Esophagus squamous epithelium (tissue), 5 donors: ENCODE measurements at regions not wholly inside any gene's neighbourhood (a gene's known extent, or its start where the extent isn't known, plus 50 kb on each side); places are given as distances from the start of the nearest gene placed in this dataset.

Experiments used
- DNase-seq: peaks from one replicate; lab custom pipeline; 2025; lab: John Stamatoyannopoulos, UW
- H3K27ac ChIP-seq, 4 donors: fragments of 200-600 bp; sonication (generic); one replicate each; pipeline ENCODE4 v1.5.1; 2016 to 2019; ENCODE audit warnings: mild to moderate bottlenecking in 1 of 4
- H3K27me3 ChIP-seq, 4 donors: fragments of 200-600 bp; sonication (generic); 1 replicate in 3 of 4; 2 replicates in 1 of 4; pipeline versions ENCODE4 v1.5.1 to v1.6.0; 2017 to 2021; ENCODE audit warnings: antibody characterized with exemption in 1 of 4
- H3K36me3 ChIP-seq, 3 donors: fragments of 200-600 bp; sonication (generic); one replicate each; pipeline ENCODE4 v1.5.1; 2016 to 2019
- H3K4me1 ChIP-seq, 3 donors: fragments of 200-600 bp; sonication (generic); one replicate each; pipeline ENCODE4 v1.5.1; 2017 to 2019
- H3K4me3 ChIP-seq, 4 donors: fragments of 200-600 bp; sonication (generic); 1 replicate in 3 of 4; 2 replicates in 1 of 4; pipeline ENCODE4 v1.5.1; 2016 to 2019; ENCODE audit warnings: mild to moderate bottlenecking in 2 of 4, moderate library complexity in 1 of 4
- H3K9me3 ChIP-seq, 3 donors: fragments of 200-600 bp; sonication (generic); one replicate each; pipeline ENCODE4 v1.5.1; 2016 to 2019
- POLR2A ChIP-seq, 4 donors: fragments of 450-650 bp; IDR thresholded peaks; one replicate each; pipeline ENCODE4 v1.6.1; 2017; ENCODE audit warnings: antibody characterized with exemption in 4 of 4, mild to moderate bottlenecking in 4 of 4, moderate library complexity in 3 of 4
- WGBS, 2 donors: methylation state at CpG; one replicate each; pipeline ENCODE4 v1.1.5; 2018; 5-methylcytosine and 5-hydroxymethylcytosine counted together
- intact Hi-C: fragments of 100-400 bp; cut with DNase I; formaldehyde crosslinking; loops from one replicate; pipeline ENCODE4 v1.15.0; 2022
- TF ChIP-seq, protein P1 (sequence below), 6 experiments: fragments of 450-650 bp in 4 of 6; fragments of 200-600 bp in 2 of 6; sonication (generic) in 2 of 6; IDR thresholded peaks; one replicate each; pipeline ENCODE4 v1.5.1; 2016 to 2019; ENCODE audit warnings: antibody characterized with exemption in 6 of 6, mild to moderate bottlenecking in 4 of 6, moderate library complexity in 4 of 6
- donor health status: DM: yes; HTN: yes; CAD: no.

DNA sequence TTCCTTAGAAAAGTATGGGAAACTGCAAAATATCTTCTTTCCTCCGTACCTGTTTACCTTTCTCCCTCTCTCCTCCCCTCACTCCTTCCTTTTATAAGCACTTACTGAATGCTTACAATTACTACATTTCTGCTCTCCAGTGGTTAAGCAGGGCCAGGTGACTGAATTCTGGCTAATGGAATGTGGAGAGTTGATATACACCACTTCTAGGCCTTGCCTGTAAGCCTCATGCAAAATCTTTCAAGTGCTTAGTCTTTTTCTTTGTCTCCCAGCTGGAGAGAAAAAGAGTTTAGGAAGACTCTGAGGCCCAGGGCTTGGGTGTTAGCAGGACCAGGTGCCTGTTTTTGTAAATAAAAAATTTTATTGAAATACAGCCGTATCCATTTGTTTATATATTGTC is 77.7 kb upstream of the CACNA1E start:
- 63 to 70% methylated on average over 2 of the region's 2 CpGs for WGBS, 2 donors
- DNase-seq, result no peak
- H3K9me3 ChIP-seq, result no peaks in the 10 kb centered on the region
- intact Hi-C loops, result no loop called here
- H3K4me1 ChIP-seq, result no peaks in the 10 kb centered on the region
- peaks cover 0 to 10% (median 0%) of the 10 kb centered on the region in 4 donors for H3K27me3 ChIP-seq
- TF ChIP-seq, protein P1, sequence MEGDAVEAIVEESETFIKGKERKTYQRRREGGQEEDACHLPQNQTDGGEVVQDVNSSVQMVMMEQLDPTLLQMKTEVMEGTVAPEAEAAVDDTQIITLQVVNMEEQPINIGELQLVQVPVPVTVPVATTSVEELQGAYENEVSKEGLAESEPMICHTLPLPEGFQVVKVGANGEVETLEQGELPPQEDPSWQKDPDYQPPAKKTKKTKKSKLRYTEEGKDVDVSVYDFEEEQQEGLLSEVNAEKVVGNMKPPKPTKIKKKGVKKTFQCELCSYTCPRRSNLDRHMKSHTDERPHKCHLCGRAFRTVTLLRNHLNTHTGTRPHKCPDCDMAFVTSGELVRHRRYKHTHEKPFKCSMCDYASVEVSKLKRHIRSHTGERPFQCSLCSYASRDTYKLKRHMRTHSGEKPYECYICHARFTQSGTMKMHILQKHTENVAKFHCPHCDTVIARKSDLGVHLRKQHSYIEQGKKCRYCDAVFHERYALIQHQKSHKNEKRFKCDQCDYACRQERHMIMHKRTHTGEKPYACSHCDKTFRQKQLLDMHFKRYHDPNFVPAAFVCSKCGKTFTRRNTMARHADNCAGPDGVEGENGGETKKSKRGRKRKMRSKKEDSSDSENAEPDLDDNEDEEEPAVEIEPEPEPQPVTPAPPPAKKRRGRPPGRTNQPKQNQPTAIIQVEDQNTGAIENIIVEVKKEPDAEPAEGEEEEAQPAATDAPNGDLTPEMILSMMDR (IDR thresholded peaks at IDR 0.05), result no peak
- no peak for TF ChIP-seq POLR2A (IDR thresholded peaks at IDR 0.05)
- no peak overlapping the region for H3K4me3 ChIP-seq
- H3K36me3 ChIP-seq, result no peaks in the 10 kb centered on the region
- H3K27ac ChIP-seq, result no peak overlapping the region

DNA sequence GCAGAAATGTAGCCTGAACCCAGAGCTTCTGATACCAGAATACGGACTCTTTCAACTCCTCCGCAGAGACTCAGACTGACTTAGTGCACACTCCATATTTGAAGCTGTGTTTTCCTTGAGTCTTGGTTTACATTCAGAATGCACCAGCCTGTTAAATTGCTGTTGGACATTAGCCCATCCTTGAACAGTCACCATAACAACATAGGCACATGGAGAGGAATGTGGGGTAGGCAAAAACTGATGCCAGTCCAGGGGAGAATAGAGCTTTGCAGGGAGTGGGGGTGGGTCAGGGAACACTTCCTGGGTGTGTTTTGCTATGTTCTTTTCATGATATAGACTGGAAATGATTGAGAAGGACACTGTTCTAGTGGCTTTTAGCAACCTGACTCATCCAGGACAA is 76.3 kb upstream of the CACNA1E start:
- 88 to 94% methylated on average over 2 of the region's 2 CpGs for WGBS, 2 donors
- H3K27me3 ChIP-seq, result peaks cover 0 to 16% (median 0%) of the 10 kb centered on the region in 4 donors
- TF ChIP-seq POLR2A (IDR thresholded peaks at IDR 0.05), result no peak
- TF ChIP-seq, protein P1 (IDR thresholded peaks at IDR 0.05), result no peak
- no peaks in the 10 kb centered on the region for H3K36me3 ChIP-seq
- no peaks in the 10 kb centered on the region for H3K4me1 ChIP-seq
- no peak overlapping the region for H3K4me3 ChIP-seq
- DNase-seq, result no peak
- H3K27ac ChIP-seq, result no peak overlapping the region
- intact Hi-C loops, result no loop called here
- no peaks in the 10 kb centered on the region for H3K9me3 ChIP-seq

- Histone ChIP-seq H3K9me3 (no peaks in the 10 kb centered on the region), H3K27ac (no peak overlapping the region), H3K4me1 (no peaks in the 10 kb centered on the region), H3K27me3 (peaks cover 0 to 16% (median 0%) of the 10 kb centered on the region in 4 donors), H3K36me3 (no peaks in the 10 kb centered on the region), H3K4me3 (no peak overlapping the region)
- 52 to 70% methylated on average over 7 of the region's 7 CpGs for WGBS, 2 donors
- intact Hi-C loops, result no loop called here
- DNase-seq, result no peak
- TF ChIP-seq, protein P1 (IDR thresholded peaks at IDR 0.05), result no peak
- no peak for TF ChIP-seq POLR2A (IDR thresholded peaks at IDR 0.05)
Measured at GRCh38 chr1:181409981-181410380, 73.3 kb upstream of the CACNA1E start.

DNA sequence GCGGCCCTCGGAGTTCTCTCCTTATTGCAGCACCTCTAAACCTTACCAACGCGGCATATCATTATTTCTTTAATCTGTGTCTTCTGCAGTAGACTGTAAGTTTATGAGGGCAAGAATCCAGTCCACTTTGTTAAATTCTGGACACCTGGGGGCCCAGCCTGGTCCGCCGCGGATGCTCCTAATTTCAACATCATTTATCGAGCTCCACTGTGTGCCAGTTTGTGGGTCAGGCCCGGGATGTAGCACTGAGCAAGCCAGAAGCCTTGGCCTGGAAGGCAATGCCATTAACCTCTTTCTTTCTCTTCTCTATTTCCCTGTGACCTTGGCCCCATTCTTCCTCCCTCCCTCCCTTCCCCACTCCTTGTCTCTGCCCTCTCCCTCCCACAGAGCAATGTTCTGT is 70.6 kb upstream of the CACNA1E start:
- WGBS, 2 donors, result 87 to 96% methylated on average over 9 of the region's 9 CpGs
- no peak for DNase-seq
- Histone ChIP-seq H3K27ac (no peak overlapping the region), H3K9me3 (no peaks in the 10 kb centered on the region), H3K4me1 (no peaks in the 10 kb centered on the region), H3K27me3 (peaks cover 0 to 28% (median 0%) of the 10 kb centered on the region in 4 donors), H3K4me3 (no peak overlapping the region), H3K36me3 (no peaks in the 10 kb centered on the region)
- no peak for TF ChIP-seq POLR2A (IDR thresholded peaks at IDR 0.05)
- TF ChIP-seq, protein P1 (IDR thresholded peaks at IDR 0.05), result no peak
- intact Hi-C loops, result no loop called here

DNA sequence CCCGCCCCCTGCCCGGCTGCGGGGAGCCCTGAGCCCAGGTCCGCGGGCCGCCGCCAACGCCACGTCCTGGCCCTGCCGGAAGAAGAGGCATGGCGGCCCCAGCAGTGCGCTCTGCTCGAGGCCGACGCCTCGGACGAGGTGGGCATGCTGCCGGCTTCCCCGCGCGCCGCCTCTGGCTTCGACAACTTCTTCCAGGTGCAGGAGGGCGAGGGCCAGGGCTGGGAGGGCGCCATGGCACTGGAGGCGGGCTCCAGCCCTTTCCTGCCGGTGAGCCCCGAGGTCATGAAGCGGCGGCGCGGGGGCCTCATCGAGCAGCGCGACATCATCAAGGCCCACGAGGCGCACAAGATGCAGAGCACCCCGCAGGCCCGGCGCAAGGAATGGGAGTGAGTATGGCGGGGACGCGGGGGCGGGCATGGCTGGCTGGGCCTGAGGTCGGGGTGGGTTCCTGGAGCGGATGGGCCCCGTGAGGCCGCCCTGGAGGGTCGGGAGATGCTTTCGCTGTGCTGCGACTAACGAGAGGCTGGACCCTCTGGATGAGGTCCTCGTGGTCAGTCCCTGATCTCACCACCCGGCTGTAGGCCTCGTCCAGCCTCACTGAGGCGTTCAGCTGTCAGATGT is 70.0 kb upstream of the CACNA1E start:
- WGBS, 2 donors, result 64% methylated on average over 4 of the region's 56 CpGs; no CpG with 5 or more reads in 1 of the 2 donors
- no peak overlapping the region for H3K27ac ChIP-seq
- no peaks in the 10 kb centered on the region for H3K9me3 ChIP-seq

More for the DNA sequence above, 70.0 kb upstream of the CACNA1E start:
- H3K4me3 ChIP-seq, result no peak overlapping the region
- TF ChIP-seq, protein P1 (IDR thresholded peaks at IDR 0.05), result no peak
- TF ChIP-seq POLR2A (IDR thresholded peaks at IDR 0.05), result no peak
- DNase-seq, result no peak
- no peaks in the 10 kb centered on the region for H3K36me3 ChIP-seq
- H3K27me3 ChIP-seq, result peaks cover 0 to 30% (median 0%) of the 10 kb centered on the region in 4 donors
- H3K4me1 ChIP-seq, result no peaks in the 10 kb centered on the region
- intact Hi-C loops, result no loop called here
